Nephron progenitor cell (in vitro differentiated cells): ENCODE measurements at regions not wholly inside any gene's neighbourhood (a gene's known extent, or its start where the extent isn't known, plus 50 kb on each side); places are given as distances from the start of the nearest gene placed in this dataset.

Experiments
- DNase-seq: peaks from one replicate; pipeline ENCODE4 v3.0.0; 2021
- H3K27ac Mint-ChIP-seq: 2 replicates; pipeline ENCODE4 v1.8.0; 2021; ENCODE audit warnings: mild to moderate bottlenecking, moderate library complexity, mixed read lengths
- H3K27me3 Mint-ChIP-seq: 2 replicates; pipeline ENCODE4 v1.8.0; 2021; ENCODE audit warnings: mild to moderate bottlenecking, low read depth, mixed read lengths; ENCODE audit not compliant: poor library complexity
- H3K36me3 Mint-ChIP-seq: 2 replicates; pipeline ENCODE4 v1.8.0; 2021; ENCODE audit warnings: low read depth, mixed read lengths
- H3K4me1 Mint-ChIP-seq: 2 replicates; pipeline ENCODE4 v1.8.0; 2021; ENCODE audit warnings: mixed read lengths
- H3K4me3 Mint-ChIP-seq: 2 replicates; pipeline ENCODE4 v1.8.0; 2021; ENCODE audit warnings: mild to moderate bottlenecking, moderate library complexity, mixed read lengths
- H3K9me3 Mint-ChIP-seq: 2 replicates; pipeline ENCODE4 v1.8.0; 2021; ENCODE audit warnings: mild to moderate bottlenecking, moderate library complexity, mixed read lengths
- TF ChIP-seq, protein P1 (sequence below): fragments of 200-600 bp; sonication (generic); IDR thresholded peaks from 2 replicates; pipeline ENCODE4 v1.5.0; 2021; ENCODE audit warnings: antibody characterized with exemption

DNA sequence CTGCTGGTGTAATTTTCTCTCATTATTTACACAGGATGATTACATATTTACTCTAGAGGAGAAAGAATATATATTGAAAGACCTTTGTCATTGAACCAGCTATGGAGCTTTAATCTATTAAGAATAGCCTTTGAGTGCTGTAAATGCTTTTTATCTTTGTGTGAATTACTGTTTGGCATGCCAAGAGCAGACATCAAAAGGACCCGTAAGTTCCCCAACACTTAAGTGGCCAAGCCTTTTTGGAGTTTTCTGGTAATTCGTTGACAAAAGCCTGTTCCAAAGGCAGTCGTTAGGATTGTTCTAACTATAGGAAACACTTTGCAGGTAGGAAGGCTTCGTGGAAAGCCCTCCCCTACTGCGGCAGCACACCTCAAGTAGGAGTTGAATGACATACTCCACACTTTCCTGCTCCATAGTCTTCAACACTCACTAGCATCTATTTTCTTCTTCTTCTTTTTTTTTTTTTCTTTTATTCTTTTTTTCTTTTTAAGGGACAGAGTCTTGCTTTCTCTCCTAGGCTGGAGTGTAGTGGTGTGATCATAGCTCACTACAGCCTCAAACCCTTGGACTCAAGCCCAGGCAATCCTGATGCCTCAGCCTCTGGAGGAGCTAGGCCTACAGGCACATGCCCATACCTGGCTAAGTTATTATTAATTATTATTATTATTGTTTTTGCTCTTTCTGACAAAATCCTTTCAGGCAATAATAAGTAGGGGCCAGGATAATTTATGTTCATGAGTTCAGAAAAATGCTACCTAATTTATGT, 98.6 kb downstream of the SUCNR1 start:
- no peaks in the 10 kb centered on the region for H3K36me3 Mint-ChIP-seq
- H3K9me3 Mint-ChIP-seq, result peaks cover 9% of the 10 kb centered on the region
- H3K27me3 Mint-ChIP-seq, result no peaks in the 10 kb centered on the region
- TF ChIP-seq, protein P1, sequence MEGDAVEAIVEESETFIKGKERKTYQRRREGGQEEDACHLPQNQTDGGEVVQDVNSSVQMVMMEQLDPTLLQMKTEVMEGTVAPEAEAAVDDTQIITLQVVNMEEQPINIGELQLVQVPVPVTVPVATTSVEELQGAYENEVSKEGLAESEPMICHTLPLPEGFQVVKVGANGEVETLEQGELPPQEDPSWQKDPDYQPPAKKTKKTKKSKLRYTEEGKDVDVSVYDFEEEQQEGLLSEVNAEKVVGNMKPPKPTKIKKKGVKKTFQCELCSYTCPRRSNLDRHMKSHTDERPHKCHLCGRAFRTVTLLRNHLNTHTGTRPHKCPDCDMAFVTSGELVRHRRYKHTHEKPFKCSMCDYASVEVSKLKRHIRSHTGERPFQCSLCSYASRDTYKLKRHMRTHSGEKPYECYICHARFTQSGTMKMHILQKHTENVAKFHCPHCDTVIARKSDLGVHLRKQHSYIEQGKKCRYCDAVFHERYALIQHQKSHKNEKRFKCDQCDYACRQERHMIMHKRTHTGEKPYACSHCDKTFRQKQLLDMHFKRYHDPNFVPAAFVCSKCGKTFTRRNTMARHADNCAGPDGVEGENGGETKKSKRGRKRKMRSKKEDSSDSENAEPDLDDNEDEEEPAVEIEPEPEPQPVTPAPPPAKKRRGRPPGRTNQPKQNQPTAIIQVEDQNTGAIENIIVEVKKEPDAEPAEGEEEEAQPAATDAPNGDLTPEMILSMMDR, result no peak
- no peak for DNase-seq
- H3K27ac Mint-ChIP-seq, result no peak overlapping the region
- no peaks in the 10 kb centered on the region for H3K4me1 Mint-ChIP-seq
- no peak overlapping the region for H3K4me3 Mint-ChIP-seq

DNA sequence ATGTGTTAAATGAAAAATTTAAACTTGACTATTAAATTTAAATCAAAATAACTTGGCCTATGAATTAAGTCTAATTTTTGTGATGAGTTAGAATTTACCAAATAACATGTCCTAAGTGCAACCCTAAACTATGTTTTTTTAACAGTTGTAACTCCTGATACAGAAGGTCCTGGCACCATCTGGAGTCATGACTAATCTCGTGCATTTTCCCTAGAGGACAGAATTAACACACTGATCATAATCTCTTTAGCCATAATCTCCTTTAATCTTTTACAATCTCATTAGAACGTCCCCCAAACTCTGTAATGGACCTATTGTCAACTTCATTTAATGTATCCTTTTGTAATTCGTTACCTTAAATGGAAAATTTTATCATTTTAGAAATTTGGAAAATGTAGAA, 100.6 kb downstream of the SUCNR1 start:
- Mint-ChIP-seq H3K9me3 (peaks cover 3% of the 10 kb centered on the region), H3K4me3 (no peak overlapping the region), H3K4me1 (no peaks in the 10 kb centered on the region), H3K36me3 (no peaks in the 10 kb centered on the region), H3K27me3 (peaks cover 4% of the 10 kb centered on the region), H3K27ac (no peak overlapping the region)
- DNase-seq, result no peak
- TF ChIP-seq, protein P1, result no peak

DNA sequence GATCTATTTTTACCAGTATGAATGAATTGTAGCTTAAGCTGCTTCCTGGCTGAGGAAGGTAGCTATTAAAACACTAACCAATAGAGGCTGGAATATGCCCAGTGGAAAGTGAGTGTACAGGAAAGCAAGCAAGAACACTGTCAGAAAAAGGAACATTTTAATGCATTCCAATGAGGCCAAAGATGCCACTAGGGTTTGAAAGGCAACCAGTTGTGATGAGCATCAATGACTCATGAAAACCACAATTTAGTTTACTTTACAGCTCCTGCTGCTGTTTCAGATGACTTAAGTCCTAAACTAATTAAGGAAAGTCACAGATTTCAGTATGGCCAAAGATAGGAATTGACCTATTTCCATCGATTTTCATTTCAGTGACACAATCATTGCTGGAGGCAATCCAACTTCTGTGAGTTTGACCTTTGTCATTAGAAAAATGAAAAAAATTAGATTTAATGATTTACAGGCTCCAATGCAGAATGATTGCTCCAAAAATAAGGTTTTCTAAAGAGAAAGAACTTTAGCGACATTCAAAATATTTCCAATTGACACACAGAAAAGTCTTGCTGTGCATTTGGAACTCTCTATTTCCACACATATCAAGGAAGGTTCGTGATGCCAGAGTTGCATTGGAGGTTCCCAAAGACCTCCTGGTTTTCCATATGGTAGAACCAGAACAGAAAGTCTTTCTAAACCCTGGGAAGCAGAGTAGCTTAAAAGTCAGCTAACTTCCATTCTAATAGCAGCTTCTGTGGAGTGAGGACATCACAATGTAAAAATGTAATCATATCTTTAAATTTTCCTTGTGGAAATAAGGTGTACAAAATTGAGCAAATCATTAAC, 103.0 kb downstream of the SUCNR1 start:
- Mint-ChIP-seq H3K36me3 (no peaks in the 10 kb centered on the region), H3K9me3 (peaks cover 3% of the 10 kb centered on the region), H3K4me1 (no peaks in the 10 kb centered on the region), H3K27ac (no peak overlapping the region), H3K4me3 (no peak overlapping the region), H3K27me3 (peaks cover 4% of the 10 kb centered on the region)
- DNase-seq, result no peak
- TF ChIP-seq, protein P1, result no peak

DNA sequence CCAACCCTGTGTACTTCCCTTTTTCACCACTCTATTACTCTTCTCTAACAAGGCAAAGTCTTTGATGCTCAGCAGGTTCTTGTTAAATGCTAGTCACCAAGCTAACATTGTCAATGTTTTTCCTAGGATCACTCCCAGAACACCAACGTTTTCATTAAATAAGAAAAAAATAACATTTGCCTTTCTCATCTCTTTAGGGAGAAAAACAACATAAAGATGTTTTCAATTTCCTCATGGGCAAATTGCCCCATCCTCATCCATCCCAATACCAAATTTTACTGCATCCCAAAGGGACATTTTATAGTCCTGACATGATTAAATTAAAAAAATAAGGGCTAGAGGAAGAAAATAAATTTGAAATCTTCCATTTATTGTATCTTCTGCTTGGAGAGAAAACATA, 106.5 kb downstream of the SUCNR1 start:
- TF ChIP-seq, protein P1, result no peak
- H3K4me3 Mint-ChIP-seq, result no peak overlapping the region
- H3K9me3 Mint-ChIP-seq, result peaks cover 3% of the 10 kb centered on the region
- no peaks in the 10 kb centered on the region for H3K36me3 Mint-ChIP-seq
- no peak for DNase-seq
- no peaks in the 10 kb centered on the region for H3K4me1 Mint-ChIP-seq
- peaks cover 4% of the 10 kb centered on the region for H3K27me3 Mint-ChIP-seq
- H3K27ac Mint-ChIP-seq, result no peak overlapping the region

DNA sequence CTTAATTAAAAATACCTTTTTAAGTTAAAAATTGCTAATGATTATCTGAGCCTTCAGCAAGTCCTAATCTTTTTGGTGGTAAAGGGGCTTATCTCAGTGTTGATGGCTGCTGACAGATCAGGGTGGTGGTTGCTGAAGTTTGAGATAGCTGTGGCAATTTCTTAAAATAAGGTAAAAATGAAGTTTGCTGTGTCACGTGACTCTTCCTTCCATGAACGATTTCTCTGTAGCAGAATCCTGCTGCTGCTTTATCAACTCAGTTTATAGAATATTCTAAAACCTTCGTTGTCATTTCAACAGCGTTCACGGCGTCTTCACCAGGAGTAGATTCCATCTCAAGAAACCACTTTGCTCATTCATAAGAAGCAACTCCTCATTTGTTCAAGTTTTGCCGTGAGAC, 110.1 kb downstream of the SUCNR1 start:
- no peak for DNase-seq
- H3K4me1 Mint-ChIP-seq, result no peaks in the 10 kb centered on the region
- TF ChIP-seq, protein P1, result no peak
- no peak overlapping the region for H3K4me3 Mint-ChIP-seq
- no peak overlapping the region for H3K27ac Mint-ChIP-seq
- H3K9me3 Mint-ChIP-seq, result no peaks in the 10 kb centered on the region
- H3K27me3 Mint-ChIP-seq, result peaks cover 4% of the 10 kb centered on the region
- H3K36me3 Mint-ChIP-seq, result no peaks in the 10 kb centered on the region
